Neuronal stem cell (in vitro differentiated cells): ENCODE measurements at regions not wholly inside any gene's neighbourhood (a gene's known extent, or its start where the extent isn't known, plus 50 kb on each side); places are given as distances from the start of the nearest gene placed in this dataset.

Experiments used
- DNase-seq: peaks from one replicate; pipeline ENCODE4 v3.0.0-alpha.2; 2013; ENCODE audit warnings: low spot score
- H2AFZ ChIP-seq: one replicate; pipeline ENCODE4 v1.6.1; 2013; ENCODE audit warnings: mild to moderate bottlenecking, low read length, inconsistent platforms
- H2AK5ac ChIP-seq: 2 replicates; pipeline ENCODE4 v1.6.1; 2013; ENCODE audit warnings: low read depth, mild to moderate bottlenecking, inconsistent platforms, low read length, moderate library complexity, mixed read lengths
- H2BK120ac ChIP-seq: 2 replicates; pipeline ENCODE4 v1.6.1; 2013; ENCODE audit warnings: low read depth, mild to moderate bottlenecking, inconsistent platforms, low read length, moderate library complexity, mixed read lengths
- H2BK12ac ChIP-seq: one replicate; pipeline ENCODE4 v1.6.1; 2013; ENCODE audit warnings: low read length, inconsistent platforms
- H2BK15ac ChIP-seq: 2 replicates; pipeline ENCODE4 v1.6.1; 2013; ENCODE audit warnings: mild to moderate bottlenecking, low read length, inconsistent platforms, mixed read lengths
- H2BK5ac ChIP-seq: one replicate; pipeline ENCODE4 v1.6.1; 2013; ENCODE audit warnings: inconsistent platforms, mild to moderate bottlenecking, low read length, moderate library complexity
- H3K14ac ChIP-seq: one replicate; pipeline ENCODE4 v1.6.1; 2013; ENCODE audit warnings: low read length, inconsistent platforms
- H3K18ac ChIP-seq: 2 replicates; pipeline ENCODE4 v1.6.1; 2013; ENCODE audit warnings: low read length, inconsistent platforms
- H3K23ac ChIP-seq: 2 replicates; pipeline ENCODE4 v1.6.1; 2013; ENCODE audit warnings: low read depth, mild to moderate bottlenecking, mixed read lengths, low read length, inconsistent platforms; ENCODE audit not compliant: poor library complexity
- H3K27ac ChIP-seq: replicated peaks from 3 replicates; pipeline ENCODE4 v1.5.1; 2013; ENCODE audit warnings: low read length, inconsistent platforms
- H3K27me3 ChIP-seq, 3 experiments: 2 replicates each; pipeline ENCODE4 v1.6.1; 2013; ENCODE audit warnings: low read length in 3 of 3, mild to moderate bottlenecking in 2 of 3, inconsistent platforms in 1 of 3, low read depth in 1 of 3, mixed read lengths in 1 of 3, moderate library complexity in 1 of 3; ENCODE audit not compliant: control insufficient read depth in 3 of 3, insufficient read depth in 3 of 3
- H3K36me3 ChIP-seq, 2 donors: replicated peaks in 1 of 2; 2 replicates each; pipeline ENCODE4 v1.6.1; 2013; ENCODE audit warnings: low read length in 2 of 2; ENCODE audit not compliant: control insufficient read depth in 2 of 2, insufficient read depth in 2 of 2
- H3K4ac ChIP-seq: 2 replicates; pipeline ENCODE4 v1.6.1; 2013; ENCODE audit warnings: inconsistent platforms, mild to moderate bottlenecking, low read length, moderate library complexity
- H3K4me1 ChIP-seq, 2 donors: 1 replicate in 1 of 2; 2 replicates in 1 of 2; pipeline ENCODE4 v1.6.1; 2013; ENCODE audit warnings: low read length in 2 of 2, low read depth in 1 of 2; ENCODE audit not compliant: control insufficient read depth in 2 of 2, insufficient read depth in 1 of 2
- H3K4me2 ChIP-seq: one replicate; pipeline ENCODE4 v1.6.1; 2013; ENCODE audit warnings: mild to moderate bottlenecking, low read length, inconsistent platforms; ENCODE audit not compliant: insufficient read depth, poor library complexity, severe bottlenecking
- H3K4me3 ChIP-seq, 2 donors: 2 replicates each; pipeline ENCODE4 v1.5.1; 2013; ENCODE audit warnings: low read length in 2 of 2, mild to moderate bottlenecking in 2 of 2, inconsistent platforms in 1 of 2, moderate library complexity in 1 of 2
- H3K79me1 ChIP-seq: one replicate; pipeline ENCODE4 v1.6.1; 2013; ENCODE audit warnings: low read depth, mild to moderate bottlenecking, inconsistent platforms, low read length, moderate library complexity
- H3K9ac ChIP-seq: one replicate; pipeline ENCODE4 v1.6.1; 2013; ENCODE audit warnings: mild to moderate bottlenecking, low read depth, low read length, inconsistent platforms; ENCODE audit not compliant: poor library complexity
- H3K9me3 ChIP-seq, 2 donors: replicated peaks in 1 of 2; 2 replicates each; pipeline versions ENCODE3 to v1.6.1; 2013; ENCODE audit warnings: low read length in 2 of 2, mild to moderate bottlenecking in 2 of 2, inconsistent platforms in 1 of 2, low read depth in 1 of 2, mixed read lengths in 1 of 2, moderate library complexity in 1 of 2; ENCODE audit not compliant: control insufficient read depth in 2 of 2, insufficient read depth in 1 of 2
- H4K8ac ChIP-seq: one replicate; pipeline ENCODE4 v1.6.1; 2013; ENCODE audit warnings: low read depth, mild to moderate bottlenecking, inconsistent platforms, low read length, moderate library complexity
- H4K91ac ChIP-seq: one replicate; pipeline ENCODE4 v1.6.1; 2013; ENCODE audit warnings: low read length, low read depth, mild to moderate bottlenecking, inconsistent platforms; ENCODE audit not compliant: poor library complexity
- WGBS, 2 donors: extraction: QIAGEN DNeasy Blood & Tissue Kit; methylation state at CpG; one replicate each; pipeline ENCODE4 v1.1.7; 2013; ENCODE audit warnings: missing lambda C conversion rate in 2 of 2, mixed read lengths in 1 of 2; ENCODE audit not compliant: insufficient read length in 2 of 2, insufficient replicate concordance in 1 of 2; ENCODE audit errors: extremely low coverage in 2 of 2; 5-methylcytosine and 5-hydroxymethylcytosine counted together

DNA sequence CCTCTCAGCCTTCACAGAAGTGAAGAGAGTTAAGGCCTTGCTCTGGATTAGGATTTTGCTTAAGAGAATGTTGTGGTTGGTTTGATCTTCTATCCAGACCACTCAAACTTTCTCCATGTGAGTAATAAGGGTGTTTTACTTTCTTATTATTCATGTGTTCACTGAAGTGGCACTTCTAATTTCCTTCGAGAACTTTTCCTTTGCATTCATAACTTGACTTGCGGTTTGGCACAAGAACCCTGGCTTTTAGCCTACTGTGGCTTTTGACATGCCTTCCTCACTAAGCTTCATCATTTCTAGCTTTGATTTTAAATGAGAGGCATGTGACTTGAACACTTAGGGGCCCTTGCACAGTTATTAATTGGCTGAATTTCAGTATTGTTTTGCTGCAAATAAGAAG is 166.1 kb upstream of the OPRM1 start:
- no peak overlapping the region for H2BK5ac ChIP-seq
- H3K4me2 ChIP-seq = no peak overlapping the region
- no peak overlapping the region for H3K4me3 ChIP-seq
- H4K91ac ChIP-seq = no peak overlapping the region
- no peak overlapping the region for H3K14ac ChIP-seq
- H3K4ac ChIP-seq = no peak overlapping the region
- no peaks in the 10 kb centered on the region for H3K79me1 ChIP-seq
- no CpG with 5 or more reads among the region's 2 CpGs for WGBS, 2 donors
- no peak overlapping the region for H2BK15ac ChIP-seq
- no peaks in the 10 kb centered on the region for H3K36me3 ChIP-seq
- H4K8ac ChIP-seq = no peak overlapping the region
- DNase-seq = no peak
- H2BK120ac ChIP-seq = no peak overlapping the region
- no peaks in the 10 kb centered on the region for H3K4me1 ChIP-seq
- no peak overlapping the region for H2AK5ac ChIP-seq
- peaks cover 0 to under 1% of the 10 kb centered on the region in 2 donors for H3K9me3 ChIP-seq
- H2AFZ ChIP-seq = no peak overlapping the region
- no peak overlapping the region for H3K9ac ChIP-seq
- H2BK12ac ChIP-seq = no peak overlapping the region
- H3K27me3 ChIP-seq = no peaks in the 10 kb centered on the region
- no peak overlapping the region for H3K27ac ChIP-seq
- no peak overlapping the region for H3K23ac ChIP-seq
- H3K18ac ChIP-seq = no peak overlapping the region

DNA sequence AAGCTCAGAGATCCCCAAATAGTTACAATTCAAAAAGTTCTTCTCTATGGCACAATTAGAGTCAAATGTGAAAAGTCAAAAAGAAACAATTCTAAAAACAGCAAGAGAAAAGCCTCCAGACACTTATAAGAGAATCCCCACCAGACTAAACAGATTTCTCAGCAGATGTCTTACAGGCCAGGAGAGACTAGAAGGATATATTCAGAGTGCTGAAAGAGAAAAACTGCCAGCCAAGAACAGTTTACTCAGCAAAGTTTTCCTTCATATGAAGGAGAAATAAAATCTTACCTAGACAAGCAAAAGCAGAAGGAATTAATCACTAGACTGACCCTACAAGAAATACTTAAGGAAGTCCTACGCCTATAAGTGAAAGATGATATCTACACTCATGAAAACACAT is 176.1 kb upstream of the OPRM1 start:
- Histone ChIP-seq H3K36me3 (peaks cover 0 to 1% of the 10 kb centered on the region in 2 donors), H2BK5ac (no peak overlapping the region), H3K4ac (no peak overlapping the region), H3K4me1 (no peaks in the 10 kb centered on the region), H3K18ac (no peak overlapping the region), H2BK120ac (no peak overlapping the region), H2BK15ac (no peak overlapping the region), H3K4me3 (no peak overlapping the region), H3K79me1 (no peaks in the 10 kb centered on the region), H4K91ac (no peak overlapping the region), H3K14ac (no peak overlapping the region), H2BK12ac (no peak overlapping the region), H3K9ac (no peak overlapping the region), H4K8ac (no peak overlapping the region), H2AK5ac (no peak overlapping the region), H3K23ac (no peak overlapping the region), H3K27ac (no peak overlapping the region), H3K27me3 (no peaks in the 10 kb centered on the region), H3K9me3 (peaks cover 0 to 3% of the 10 kb centered on the region in 2 donors), H3K4me2 (no peak overlapping the region), H2AFZ (no peak overlapping the region)
- no CpG with 5 or more reads among the region's 1 CpG for WGBS, 2 donors
- DNase-seq = no peak

DNA sequence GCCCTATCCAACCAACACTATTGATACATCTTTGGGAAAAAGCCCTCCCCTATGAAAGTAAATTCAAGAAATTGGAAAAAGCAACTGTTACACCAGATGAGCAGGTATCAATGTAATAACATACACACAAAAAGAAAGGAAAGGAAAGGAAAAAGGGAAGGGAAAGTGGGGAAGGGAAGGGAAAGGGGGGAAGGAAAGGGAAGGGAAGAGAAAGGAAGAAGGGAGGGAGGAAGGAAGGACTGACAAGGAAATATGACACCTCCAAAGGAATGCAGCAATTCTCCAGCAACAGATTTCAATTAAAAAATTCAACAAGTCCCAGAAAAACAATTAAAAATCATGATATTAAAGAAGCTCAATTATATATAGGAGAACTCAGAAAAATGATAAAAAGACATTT is 176.9 kb upstream of the OPRM1 start:
- Histone ChIP-seq H3K9me3 (peaks cover 0 to 3% of the 10 kb centered on the region in 2 donors), H3K27ac (no peak overlapping the region), H2BK15ac (no peak overlapping the region), H3K9ac (no peak overlapping the region), H4K91ac (no peak overlapping the region), H2AK5ac (no peak overlapping the region), H2AFZ (no peak overlapping the region), H3K27me3 (no peaks in the 10 kb centered on the region), H3K36me3 (peaks cover 0 to 1% of the 10 kb centered on the region in 2 donors), H2BK12ac (no peak overlapping the region), H2BK120ac (no peak overlapping the region), H3K4me3 (no peak overlapping the region), H3K4ac (no peak overlapping the region), H4K8ac (no peak overlapping the region), H2BK5ac (no peak overlapping the region), H3K79me1 (no peaks in the 10 kb centered on the region), H3K23ac (no peak overlapping the region), H3K14ac (no peak overlapping the region), H3K4me2 (no peak overlapping the region), H3K18ac (no peak overlapping the region), H3K4me1 (no peaks in the 10 kb centered on the region)
- no peak for DNase-seq

DNA sequence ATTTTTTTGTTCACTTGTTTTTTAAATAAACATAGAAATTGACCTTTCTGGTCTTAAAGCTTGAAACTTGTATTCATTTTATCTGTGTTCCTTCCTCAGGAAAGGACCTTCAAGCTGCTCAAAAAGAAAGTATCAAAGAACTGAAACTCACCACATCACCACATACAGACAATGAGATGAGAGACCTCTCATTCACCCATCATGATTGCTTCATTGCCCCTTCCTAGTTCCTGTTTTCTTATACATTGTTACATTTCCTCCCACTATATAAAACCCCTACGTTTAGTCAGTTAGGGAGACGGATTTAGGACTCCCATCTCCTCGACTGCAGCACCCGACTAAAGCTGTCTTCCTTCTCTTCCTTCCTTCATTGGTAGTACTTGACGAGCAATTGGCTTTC is 180.5 kb upstream of the OPRM1 start:
- H4K91ac ChIP-seq = no peak overlapping the region
- no peak overlapping the region for H3K18ac ChIP-seq
- peaks cover 0 to 3% of the 10 kb centered on the region in 2 donors for H3K9me3 ChIP-seq
- no peak overlapping the region for H4K8ac ChIP-seq
- H3K27me3 ChIP-seq = no peaks in the 10 kb centered on the region
- H3K23ac ChIP-seq = no peak overlapping the region
- H3K27ac ChIP-seq = no peak overlapping the region
- H3K4me3 ChIP-seq = no peak overlapping the region
- no peak overlapping the region for H2BK120ac ChIP-seq
- H3K4ac ChIP-seq = no peak overlapping the region
- no peak overlapping the region for H2BK12ac ChIP-seq
- WGBS, 2 donors = no CpG with 5 or more reads among the region's 5 CpGs
- H2BK15ac ChIP-seq = no peak overlapping the region
- no peak overlapping the region for H3K4me2 ChIP-seq
- H3K79me1 ChIP-seq = no peaks in the 10 kb centered on the region
- peaks cover 0 to 1% of the 10 kb centered on the region in 2 donors for H3K36me3 ChIP-seq
- no peak overlapping the region for H2AFZ ChIP-seq
- no peak overlapping the region for H3K9ac ChIP-seq
- no peak for DNase-seq
- no peaks in the 10 kb centered on the region for H3K4me1 ChIP-seq
- no peak overlapping the region for H3K14ac ChIP-seq
- H2AK5ac ChIP-seq = no peak overlapping the region
- no peak overlapping the region for H2BK5ac ChIP-seq
